HG02642 (cell line): ENCODE measurements at regions not wholly inside any gene's neighbourhood (a gene's known extent, or its start where the extent isn't known, plus 50 kb on each side); places are given as distances from the start of the nearest gene placed in this dataset.
A peak's percentile ranks its signal among the peaks of the same experiment; 100 is the strongest.
"Not testable (repeated sequence)": the region's sequence is repeated elsewhere in the genome, so short reads cannot be mapped to it uniquely, and the experiment has no call there.

Experiments used
- ATAC-seq: cut with Tn5 transposase; IDR thresholded peaks from one replicate; pipeline ENCODE4 v1.9.1; 2021; ENCODE audit warnings: mild to moderate bottlenecking; ENCODE audit not compliant: unreplicated experiment, poor library complexity

DNA sequence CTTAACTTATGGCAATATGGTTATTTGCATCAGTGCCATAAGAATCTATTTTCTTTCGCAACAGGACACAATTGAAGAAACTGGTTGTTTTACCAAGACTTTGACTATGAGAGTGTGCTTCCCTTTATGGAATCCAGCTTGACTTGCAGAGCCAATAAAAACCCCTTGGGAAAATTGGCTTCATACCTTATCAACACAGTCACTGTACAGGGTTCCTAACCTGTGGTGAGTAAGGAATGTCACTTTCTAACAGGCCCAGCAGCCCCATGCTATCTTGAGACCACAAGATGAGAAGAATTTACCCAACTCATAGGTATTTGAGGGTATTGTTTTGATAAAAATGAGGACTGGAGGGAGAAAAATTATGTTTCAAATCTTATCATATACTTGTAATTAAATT is 418.5 kb upstream of the MAP2 start:
- ATAC-seq: no peak

DNA sequence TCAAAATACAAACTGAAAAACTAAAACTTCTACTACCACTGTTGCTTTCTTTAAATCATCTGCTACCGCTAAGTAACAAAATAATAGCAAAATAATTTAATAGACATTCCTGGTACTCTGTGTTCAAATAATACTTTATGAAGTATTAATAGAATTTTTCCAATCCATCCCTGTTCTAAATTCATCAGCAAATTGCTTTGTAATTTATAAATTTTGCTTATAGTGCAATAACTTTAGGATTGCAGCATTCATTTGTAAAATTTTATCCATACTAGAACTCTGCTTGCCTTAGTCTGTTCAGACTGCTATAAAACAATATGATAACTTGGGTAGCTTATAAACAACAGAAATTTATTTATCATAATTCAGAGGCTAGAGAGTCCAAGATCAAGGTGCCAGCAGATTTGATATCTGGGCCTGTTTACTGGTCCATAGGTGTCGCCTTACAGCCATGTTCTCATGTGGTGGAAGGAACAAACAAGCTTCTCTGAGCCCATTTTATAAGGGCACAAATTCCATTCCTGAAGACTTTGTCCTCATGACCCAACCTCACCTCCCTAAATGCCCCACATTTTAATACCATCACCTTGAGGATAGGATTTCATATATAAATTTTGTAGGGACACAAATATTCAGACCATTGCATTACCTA is 415.1 kb upstream of the MAP2 start:
- ATAC-seq: no peak

DNA sequence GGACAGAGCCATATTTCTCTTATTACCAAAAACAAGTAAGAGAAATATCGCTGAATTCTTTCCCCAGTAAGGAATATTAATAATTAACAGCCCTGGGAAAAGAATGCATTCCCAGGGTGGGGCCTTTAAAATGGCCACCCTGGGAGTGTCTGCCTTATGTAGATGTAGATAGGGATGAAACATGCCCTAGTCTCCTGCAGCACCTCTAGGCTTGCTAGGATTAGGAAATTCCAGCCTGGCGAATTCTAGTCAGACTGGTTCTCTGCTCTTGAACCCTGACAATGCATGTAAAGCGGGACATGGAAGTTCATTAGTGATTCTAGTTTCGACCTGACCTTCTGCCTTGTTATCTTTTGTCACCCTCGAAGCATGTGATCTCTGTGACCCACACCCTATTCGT is 405.2 kb upstream of the MAP2 start:
- ATAC-seq: not testable (repeated sequence)

DNA sequence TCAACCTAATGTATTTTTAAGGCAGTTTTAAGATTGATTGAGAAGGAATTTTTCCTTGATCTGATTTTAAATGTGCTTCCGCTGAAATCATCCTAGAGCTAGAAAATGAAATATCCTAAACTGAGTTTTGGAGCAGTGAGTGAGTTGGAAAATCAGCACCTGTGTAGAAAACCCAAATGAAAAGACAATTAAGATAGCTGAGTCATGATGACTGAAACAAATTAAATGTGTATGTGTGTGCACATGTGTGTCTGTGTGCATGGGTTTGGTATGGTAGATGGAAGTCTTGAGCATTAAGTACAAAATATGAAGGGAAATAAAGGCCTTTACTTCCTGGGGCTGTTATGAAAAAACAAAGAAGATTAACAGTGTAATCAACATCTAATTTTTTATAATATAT is 394.6 kb upstream of the MAP2 start:
- no peak for ATAC-seq

DNA sequence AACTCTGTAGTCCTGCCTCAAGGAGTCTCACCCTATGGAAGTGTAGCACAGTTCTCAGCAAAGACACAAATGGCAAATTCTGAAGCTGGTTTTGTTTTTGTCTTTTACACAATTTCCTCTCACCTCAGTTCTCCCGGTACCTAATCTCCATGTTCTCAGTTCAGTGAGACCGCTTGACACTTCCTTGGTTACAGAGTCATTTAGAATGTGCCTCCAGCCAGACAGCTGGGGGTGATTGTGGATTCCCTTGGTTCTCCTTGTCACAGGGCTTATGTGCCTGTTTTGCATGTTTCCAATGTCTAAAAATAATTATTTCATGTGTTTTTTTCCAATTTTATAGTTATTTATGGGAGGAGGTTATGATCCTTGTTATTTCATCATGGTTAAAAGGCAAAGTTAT is 379.5 kb upstream of the MAP2 start:
- ATAC-seq: no peak

DNA sequence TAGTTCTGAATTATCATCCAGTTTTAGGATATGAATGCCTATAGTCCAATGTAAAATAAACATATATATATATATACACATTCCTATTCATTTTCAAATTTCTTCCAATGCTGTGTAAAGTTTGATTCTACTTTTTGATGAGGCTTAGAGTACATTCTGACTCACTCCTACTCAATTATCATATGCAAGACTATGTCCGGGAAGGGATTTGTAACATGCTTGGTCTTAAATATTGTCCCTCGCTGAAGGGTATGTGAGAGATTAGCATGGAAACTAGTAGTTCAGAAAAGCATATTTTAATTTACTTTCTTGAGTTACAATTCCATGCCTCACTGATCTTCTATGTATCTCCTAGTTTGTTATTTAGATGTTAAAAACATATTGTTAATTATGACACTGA is 377.7 kb upstream of the MAP2 start:
- no peak for ATAC-seq

DNA sequence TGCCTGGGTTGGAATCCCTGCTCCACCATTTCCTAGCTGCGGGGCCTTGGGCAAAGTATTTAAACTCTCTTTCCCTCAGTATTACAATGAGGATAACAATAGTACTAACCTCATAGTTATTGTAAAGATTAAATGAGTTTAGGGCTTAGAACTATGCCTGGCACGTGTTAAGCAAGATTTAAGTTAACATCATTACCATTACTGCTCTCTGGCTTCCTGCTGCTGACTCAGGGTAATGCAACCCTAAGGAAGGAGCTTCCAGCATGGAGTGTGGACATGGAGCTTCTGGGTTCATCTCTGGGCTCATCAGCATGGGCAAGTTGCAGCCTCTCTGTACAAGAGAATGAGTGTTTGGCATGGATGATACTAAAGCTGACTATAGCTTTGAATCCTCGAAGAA is 374.2 kb upstream of the MAP2 start:
- ATAC-seq: no peak

DNA sequence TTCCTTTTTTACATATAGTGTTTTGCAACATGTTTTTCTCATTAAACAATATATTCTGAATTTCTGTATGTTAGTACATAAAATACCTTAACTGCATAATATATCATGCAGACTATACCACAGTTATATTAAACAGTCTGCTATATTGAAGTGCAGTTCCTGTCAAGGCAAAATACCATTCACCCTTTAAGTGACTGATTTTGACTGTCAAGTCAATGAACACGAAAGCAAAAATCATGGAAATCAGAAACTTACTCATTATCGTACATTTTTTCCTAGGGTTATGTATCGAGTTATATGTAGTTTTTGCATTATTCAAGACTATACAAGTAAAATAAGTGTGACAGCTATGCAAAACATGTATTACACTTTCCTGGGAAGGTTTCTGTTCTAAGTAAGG is 361.6 kb upstream of the MAP2 start:
- ATAC-seq: no peak

DNA sequence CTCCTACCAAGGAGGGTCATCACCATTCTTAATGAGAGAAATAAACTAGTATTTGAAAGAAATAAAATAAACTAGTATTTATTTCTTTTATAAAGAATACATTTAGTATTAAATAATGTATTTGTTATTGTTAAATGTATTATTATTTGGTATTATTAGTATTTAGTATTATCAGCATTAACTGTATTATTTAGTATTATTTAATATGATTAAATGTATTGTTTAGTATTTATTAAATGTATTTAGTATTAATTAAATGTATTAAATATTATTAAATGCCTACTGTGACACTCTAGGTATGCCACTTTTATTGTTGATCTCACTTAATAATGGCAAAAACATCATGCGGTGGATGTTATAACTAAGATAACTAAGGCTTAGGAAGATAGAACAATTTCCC is 353.6 kb upstream of the MAP2 start:
- ATAC-seq: no peak

DNA sequence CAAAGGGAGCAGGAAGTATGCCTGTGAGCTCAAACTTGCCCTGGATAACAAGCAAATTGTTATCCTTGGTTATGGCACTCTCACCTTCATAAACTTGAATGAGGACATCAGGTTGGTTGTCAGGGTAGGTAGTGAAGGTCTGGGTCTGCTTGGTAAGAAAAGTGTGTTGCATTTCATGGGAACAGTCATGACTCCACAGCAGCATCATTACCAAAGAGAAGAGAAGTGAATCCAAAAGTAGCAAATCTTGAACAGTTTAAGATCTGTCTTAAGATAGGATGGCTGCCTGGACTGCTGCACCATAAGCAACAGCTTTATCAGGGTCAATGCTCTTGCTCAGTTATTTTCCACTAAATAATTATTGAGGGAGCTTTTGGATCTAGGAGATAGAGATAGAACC is 350.7 kb upstream of the MAP2 start:
- no peak for ATAC-seq

DNA sequence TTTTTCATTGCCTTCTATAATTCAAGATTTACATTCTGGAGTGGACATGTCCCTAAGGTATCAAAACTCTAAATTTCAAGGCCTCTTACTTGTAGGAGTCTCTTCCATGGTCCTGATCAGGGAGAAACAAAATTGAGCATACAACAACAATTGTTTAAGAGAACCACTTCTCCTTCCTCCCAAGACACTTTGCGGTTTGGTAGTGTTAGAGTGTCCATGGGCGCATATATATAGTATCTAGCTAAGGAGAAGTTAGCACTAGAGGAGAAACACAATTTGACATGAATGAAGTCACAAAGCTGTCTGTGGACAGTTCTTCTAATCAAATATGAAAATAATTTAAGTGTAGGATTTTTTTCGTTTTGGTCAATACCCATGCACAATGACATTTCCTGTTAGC is 349.1 kb upstream of the MAP2 start:
- ATAC-seq: no peak

DNA sequence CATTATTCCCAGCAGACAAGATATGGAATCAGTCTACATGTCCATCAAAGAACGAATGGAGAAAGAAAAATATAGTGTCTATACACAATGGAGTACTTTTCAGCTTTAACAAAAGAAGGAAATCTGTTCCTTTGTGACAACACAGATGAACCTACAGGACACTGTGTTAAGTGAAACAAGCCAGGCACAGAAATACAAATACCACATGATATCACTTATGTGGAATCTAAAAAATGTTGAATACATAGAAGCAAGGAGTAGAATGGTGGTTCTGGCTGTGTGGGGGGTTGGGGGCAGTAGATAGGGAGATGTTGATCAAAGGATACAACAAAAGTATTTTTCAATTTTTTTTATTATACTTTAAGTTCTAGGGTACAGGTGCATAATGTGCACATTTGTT is 347.7 kb upstream of the MAP2 start:
- ATAC-seq: no peak

DNA sequence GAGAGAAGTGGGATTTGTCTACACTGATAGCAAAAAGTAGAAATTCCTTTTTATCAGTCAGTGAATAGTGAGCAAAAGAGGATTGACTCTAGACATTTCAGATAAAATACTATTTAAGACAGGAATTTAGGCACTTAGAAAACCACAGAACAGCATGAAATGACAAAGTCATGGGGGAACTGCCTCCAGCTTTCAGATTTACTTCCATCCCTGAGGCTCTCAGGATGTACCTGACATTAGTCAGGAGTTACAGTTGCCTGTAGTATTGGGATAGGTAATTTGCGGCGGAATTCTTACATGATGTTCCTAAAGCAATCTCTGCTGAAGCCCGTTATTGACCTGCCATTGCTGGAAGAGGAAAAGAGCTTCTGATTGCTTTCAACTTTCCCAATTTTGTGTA is 337.1 kb upstream of the MAP2 start:
- ATAC-seq: no peak

DNA sequence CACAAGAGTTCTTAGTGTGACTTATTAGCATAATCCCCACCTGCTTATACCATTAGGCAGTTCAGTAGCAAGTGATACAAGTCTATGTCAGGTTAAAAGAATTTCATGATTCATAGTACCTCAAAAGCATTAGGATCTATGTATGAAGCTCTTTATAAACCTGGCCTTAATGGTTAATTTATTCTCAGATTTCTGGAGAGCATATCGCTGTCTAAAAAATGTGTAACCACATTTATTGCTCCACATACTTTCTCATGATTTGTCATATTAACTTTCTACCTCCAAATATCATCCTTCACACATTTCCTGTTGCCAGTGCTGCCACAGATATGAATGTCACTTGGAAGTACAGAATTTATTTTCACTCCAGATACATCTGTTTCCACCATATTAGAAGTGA is 332.8 kb upstream of the MAP2 start:
- ATAC-seq: no peak

DNA sequence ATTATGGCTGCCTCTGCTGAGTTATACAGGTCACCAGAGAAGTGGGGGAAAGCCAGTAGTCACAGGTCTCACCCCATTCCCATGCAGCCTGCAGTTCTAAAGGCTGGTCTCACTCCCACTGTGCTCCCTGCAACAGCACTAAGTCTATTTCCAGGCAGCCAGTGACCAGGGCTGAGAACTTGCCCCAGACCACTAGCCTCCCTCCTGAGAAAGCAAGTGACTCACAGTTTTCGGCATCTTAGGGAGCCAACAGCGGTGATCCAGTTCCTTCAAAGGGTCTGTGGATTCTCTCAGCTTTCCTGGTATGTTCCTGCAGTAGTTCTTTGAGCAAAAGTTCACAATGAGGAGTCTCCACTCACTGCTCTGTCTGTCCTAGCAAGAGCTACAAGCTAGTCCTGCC is 329.6 kb upstream of the MAP2 start:
- ATAC-seq: no peak

DNA sequence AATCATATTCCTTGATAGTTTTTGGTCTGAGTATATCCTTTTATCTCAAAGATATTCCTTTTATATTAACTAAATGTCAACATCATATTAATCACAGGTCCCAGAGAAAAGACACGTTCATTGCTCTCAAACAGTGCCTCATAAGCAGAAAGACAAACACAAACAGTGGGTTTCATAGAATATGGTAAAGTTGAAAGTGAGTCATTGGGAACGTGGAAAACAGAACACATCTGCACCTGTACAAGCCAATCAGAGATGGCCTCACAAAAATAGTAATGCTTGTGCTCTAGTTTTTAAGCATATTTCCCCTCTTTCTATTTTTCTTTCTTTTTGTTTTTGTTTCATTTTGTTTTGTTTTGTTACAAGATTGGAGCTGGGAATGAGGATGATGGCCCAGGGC is 328.4 kb upstream of the MAP2 start:
- ATAC-seq: no peak

DNA sequence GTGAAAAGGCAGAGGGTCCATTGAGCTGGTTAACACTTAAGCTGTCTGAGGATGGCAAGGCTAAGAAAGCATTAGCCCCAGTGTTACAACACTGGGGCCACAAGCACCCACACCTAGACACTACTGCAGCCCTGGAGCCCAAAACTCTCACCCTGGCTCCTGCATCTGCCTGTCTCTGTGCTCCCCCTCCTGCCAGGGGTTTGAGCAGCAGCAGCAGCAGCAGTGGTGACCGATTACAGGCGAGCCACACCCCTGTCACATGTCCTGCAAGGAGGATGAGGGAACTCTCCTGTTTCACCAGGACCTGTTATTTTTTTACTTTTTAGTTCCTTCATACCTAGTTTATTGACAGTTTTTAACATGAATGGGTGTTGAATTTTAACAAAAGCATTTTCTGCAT is 326.7 kb upstream of the MAP2 start:
- ATAC-seq: no peak

DNA sequence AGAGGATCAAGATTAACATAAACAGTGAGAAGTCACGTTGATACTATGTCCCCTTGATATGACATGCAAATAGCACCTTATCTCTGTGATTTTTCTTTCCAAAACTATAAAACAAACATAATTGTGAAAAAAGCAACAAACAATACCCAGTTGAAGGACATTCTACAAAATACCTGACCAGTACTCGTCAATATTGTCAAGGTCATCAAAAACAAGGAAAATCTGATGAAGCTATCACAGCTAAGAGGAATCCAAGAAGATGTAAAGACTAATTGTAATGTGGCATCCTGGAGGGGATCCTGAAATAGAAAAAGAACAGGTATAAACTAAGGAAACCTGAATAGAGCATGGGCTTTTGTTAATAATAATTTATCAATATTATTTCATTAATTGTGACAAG is 321.5 kb upstream of the MAP2 start:
- no peak for ATAC-seq

DNA sequence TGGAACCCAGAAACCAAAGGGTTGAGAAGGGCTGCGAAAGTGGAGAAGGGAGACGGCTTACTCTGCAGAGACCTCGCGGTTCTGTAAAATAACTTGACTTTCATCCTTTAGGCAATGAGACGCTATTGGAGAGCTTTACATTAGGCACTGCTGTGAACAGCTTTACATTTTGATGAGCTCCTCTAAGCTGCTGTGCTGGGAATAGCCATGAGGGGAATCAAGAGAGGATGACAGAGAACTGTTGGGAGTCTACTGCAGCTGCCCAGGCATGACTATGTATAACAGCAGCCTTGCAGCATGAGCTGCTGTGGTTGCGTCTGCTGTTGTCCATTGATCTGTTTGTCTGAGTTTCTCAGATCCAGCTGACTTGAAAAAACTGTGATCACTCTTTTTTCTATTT is 310.8 kb upstream of the MAP2 start:
- ATAC-seq: no peak

DNA sequence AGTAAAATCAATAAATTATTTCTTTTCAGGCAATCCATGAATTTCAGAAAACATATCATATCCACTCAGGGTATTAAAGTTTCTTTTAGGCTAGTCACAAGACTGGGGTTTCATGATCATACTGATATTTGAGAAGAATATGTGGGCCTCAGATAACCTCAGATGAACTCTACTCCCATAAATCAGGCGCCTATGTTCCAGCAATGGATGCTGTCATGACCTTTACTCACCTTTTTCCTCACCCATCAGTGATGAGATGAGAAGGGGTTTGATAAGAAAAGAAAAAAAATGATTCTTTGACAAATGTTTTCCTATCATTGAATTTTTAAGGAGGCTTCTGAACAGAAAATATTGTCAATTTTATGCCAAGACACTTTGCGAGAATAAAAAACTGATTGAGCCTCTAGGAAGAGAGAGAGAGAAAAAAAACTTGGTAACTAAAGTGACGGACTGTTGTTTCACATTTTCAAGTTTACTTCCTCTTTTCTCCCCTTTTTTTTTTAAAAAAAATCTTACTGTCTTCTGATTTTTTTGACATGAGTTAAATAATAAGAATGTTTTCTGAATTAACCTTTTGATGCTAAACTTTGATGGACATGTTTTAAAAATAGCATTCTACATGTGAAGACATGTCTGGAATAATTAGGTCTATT is 309.1 kb upstream of the MAP2 start:
- no peak for ATAC-seq

DNA sequence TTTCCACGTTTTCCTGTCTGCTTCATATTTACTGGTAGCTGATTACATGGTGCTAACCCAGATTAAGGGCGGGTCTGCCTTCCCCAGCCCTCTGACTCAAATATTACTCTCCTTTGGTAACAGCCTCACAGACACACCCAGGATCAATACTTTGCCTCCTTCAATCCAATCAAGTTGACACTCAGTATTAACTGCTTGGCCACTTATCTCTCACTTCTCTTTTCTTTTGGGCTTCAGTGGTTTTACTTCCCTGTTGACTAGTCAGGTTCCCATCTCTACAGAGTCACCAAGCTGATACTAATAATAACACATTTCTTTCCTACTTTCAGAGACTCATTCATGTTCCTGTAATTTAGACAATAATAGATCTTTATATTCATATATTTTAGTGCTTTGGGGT is 302.2 kb upstream of the MAP2 start:
- ATAC-seq: peak; percentile 87

DNA sequence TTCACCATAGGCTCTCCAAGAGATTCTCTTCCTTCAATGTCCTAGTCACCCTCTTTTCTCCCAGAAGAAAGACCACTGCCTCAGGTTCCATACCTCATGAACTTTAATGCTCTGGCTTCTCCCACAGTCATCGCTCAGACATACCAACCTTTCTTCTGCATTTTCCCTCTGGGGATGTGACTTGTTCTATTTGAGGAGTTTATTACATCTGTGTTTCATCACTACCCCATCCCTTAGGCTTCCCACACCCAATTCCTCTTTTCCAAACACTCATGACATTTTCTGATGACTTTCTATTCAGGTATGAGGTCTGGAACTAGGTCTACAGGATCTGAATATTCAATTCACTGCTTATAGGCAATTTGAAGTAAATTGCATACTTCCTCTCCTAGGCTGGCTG is 298.6 kb upstream of the MAP2 start:
- no peak for ATAC-seq

DNA sequence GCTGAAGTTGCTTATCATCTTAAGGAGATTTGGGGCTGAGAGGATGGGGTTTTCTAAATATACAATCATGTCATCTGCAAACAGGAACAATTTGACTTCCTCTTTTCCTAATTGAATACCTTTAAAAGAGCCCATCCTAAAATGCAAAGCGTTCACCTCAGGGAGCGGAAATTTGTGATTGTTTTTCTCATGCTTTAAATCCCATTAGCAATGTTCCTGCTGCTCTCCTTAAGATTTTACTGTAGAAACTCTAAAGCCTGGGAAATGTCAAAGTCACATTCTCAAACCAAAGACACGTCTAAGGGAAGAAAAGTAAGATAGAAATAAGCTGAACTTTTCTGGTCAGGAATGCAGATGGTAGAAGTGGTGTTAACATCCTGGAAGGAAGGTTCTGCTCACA is 285.8 kb upstream of the MAP2 start:
- ATAC-seq: no peak
